ENCODE measurements at regions not wholly inside any gene's neighbourhood (a gene's known extent, or its start where the extent isn't known, plus 50 kb on each side); places are given as distances from the start of the nearest gene placed in this dataset.
"Not testable (repeated sequence)": the region's sequence is repeated elsewhere in the genome, so short reads cannot be mapped to it uniquely, and the experiment has no call there.

GRCh38 chr2:239804161-239805042, 220.7 kb downstream of the NDUFA10 start:
- no peak for DNase-seq (ENCODE audit: low read depth)

- DNase-seq (ENCODE audit: low read depth), result no peak
Observed at GRCh38 chr2:239803766-239804115, 221.4 kb downstream of the NDUFA10 start.

DNA sequence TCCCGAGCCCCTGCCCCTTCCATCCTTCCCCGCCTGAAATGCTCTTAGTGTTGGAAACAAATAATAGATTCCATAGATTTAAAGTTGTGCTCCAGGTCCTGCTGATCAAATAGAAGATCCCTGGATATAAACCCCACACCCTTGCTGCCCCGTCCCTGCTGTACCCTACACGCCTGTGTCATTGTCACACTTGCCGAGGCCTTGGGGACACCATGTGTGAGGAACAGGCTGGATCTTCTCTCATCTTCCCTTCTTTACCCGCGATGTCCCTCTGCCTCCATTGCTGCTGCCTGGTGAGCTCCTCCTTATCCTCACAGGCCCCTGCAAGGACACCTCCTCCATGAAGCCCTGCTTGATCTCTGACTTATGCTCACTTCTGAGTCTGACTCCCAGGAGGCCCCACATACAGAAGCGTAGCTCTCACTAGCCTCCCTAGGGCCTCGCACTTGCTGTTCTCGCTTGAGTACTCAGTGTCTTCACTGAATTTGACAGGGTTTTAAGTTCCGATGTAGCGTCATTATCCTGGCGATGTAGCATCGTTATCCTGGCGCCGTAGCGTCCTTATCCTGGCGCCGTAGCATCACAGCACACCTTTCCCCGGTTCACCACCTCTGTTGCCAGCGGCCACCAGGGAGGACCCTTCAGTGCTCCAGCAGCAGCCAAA, 221.9 kb downstream of the NDUFA10 start:
- DNase-seq (ENCODE audit: low read depth), result no peak

- no peak for DNase-seq (ENCODE audit: low read depth)
Observed at GRCh38 chr2:239802185-239802649, 222.9 kb downstream of the NDUFA10 start.

- no peak for DNase-seq (ENCODE audit: low read depth)
Observed at GRCh38 chr2:239801404-239802184, 223.5 kb downstream of the NDUFA10 start.

GRCh38 chr2:239800785-239801386, 224.3 kb downstream of the NDUFA10 start:
- no peak for DNase-seq (ENCODE audit: low read depth)

DNA sequence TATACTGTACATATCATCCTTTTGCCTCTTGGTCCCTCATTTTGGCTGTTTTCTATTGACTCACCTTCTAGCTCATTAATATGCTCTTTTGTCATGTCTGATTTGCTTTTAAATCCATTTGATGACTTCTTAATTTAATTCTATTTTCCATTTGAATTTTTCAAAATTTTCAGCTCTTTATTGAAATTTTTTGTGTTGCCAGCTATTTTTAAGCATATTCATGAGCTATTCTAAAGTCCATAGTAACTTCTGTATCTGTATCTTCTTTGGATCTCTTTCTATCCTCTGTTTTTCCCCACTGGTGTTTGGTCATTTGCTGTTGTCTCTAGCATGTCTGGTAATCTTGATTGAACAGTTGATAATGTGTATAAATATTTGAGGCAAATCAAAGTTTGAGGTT, 227.8 kb downstream of the NDUFA10 start:
- no peak for DNase-seq (ENCODE audit: low read depth)

- not testable (repeated sequence) for DNase-seq (ENCODE audit: low read depth)
Observed at GRCh38 chr2:239795761-239796160, 229.4 kb downstream of the NDUFA10 start.

GRCh38 chr2:239793836-239794235, 231.3 kb downstream of the NDUFA10 start:
- DNase-seq (ENCODE audit: low read depth), result no peak

- no peak for DNase-seq (ENCODE audit: low read depth)
Observed at GRCh38 chr2:239793086-239793485, 232.1 kb downstream of the NDUFA10 start.

GRCh38 chr2:239792405-239793084, 232.6 kb downstream of the NDUFA10 start:
- no peak for DNase-seq (ENCODE audit: low read depth)

DNA sequence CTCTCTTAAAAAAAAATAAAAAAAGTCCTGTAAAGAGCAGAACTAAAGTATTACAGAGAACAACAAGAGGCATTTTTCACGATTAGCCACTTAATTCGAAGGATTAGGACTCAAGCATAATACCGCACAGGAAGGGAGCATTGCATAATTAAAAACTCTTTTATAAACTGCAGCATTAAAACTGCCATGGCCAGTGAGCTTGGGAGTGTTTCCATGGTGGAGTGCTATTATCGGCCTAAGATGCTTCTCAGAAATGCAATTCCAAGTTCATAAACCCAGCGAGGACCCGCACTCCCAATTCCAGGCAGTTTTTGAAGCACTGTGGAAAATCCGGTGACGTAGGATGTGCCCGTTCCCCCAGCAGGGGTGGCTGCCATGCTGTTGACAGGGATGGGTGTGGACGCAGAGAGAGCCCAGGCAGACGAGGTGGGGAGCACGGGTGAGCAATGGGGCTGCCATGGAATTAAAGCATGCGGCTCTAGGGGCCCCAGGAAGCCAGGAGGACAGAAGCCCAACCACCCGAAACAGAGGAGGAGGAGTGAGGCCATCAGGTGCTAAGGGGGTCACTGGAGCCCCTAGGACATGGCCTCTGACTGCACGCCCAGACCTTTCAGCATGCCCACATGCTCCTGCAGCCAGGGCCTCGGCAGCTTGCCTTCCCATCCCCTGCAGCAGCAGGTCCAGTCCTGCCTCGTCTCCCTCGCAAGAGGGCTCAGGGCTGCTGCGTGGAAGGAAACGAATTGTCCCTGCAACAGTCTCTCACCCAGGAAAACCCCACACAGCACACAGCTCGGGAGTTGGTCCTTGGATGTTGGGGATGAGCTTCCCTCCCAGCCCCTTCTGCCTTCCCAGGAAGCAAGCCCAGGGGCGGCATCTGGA, 233.4 kb downstream of the NDUFA10 start:
- no peak for DNase-seq (ENCODE audit: low read depth)

GRCh38 chr2:239790721-239791120, 234.4 kb downstream of the NDUFA10 start:
- DNase-seq (ENCODE audit: low read depth), result no peak

GRCh38 chr2:239790313-239790712, 234.8 kb downstream of the NDUFA10 start:
- DNase-seq (ENCODE audit: low read depth), result no peak

GRCh38 chr2:239789711-239790110, 235.4 kb downstream of the NDUFA10 start:
- no peak for DNase-seq (ENCODE audit: low read depth)

GRCh38 chr2:239788576-239789098, 236.5 kb downstream of the NDUFA10 start:
- DNase-seq (ENCODE audit: low read depth), result no peak

- DNase-seq (ENCODE audit: low read depth), result no peak
Observed at GRCh38 chr2:239787538-239788050, 237.5 kb downstream of the NDUFA10 start.

GRCh38 chr2:239786791-239787190, 238.4 kb downstream of the NDUFA10 start:
- no peak for DNase-seq (ENCODE audit: low read depth)

DNA sequence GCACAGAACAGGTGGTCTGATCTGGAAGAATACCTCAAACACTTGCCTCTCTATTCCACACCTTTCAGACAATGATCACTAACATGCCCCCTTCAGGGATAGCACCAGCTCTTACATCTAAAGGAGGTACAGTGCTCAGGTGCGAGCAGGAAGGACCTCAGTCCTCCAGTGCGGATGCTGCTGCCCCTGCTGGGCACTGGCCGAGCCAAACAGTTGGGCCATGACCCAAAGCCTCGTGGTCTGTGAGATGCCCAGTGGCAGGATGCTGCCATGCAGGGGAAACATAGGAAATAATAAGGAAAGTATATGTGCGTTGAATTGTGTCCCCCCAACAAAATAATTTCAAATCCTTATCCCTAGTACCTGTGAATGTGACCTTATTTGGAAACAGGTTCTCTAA, 243.7 kb downstream of the NDUFA10 start:
- no peak for DNase-seq (ENCODE audit: low read depth)

Data from stimulated activated CD8-positive, alpha-beta memory T cell treated with anti-CD3 and anti-CD28 coated beads, Interleukin-12 subunit alpha, Interleukin-12 subunit beta, amount 100 ng/mL, for 1 hour (primary cell).